ENCODE measurements at regions not wholly inside any gene's neighbourhood (a gene's known extent, or its start where the extent isn't known, plus 50 kb on each side); places are given as distances from the start of the nearest gene placed in this dataset.

GRCh38 chr10:106313041-106313440 lies 851.5 kb downstream of the SORCS1 start:
- TF ChIP-seq POLR2A (IDR thresholded peaks at IDR 0.05; ENCODE audit: low read depth) (no peak), CTCF (IDR thresholded peaks at IDR 0.05) (no peak), POLR2AphosphoS5 (IDR thresholded peaks at IDR 0.05) (no peak), EP300 (IDR thresholded peaks at IDR 0.05) (no peak)

All from esophagus muscularis mucosa (tissue), 4 donors.